Mammary epithelial cell (primary cell): ENCODE measurements at regions not wholly inside any gene's neighbourhood (a gene's known extent, or its start where the extent isn't known, plus 50 kb on each side); places are given as distances from the start of the nearest gene placed in this dataset.

Source experiments
- EZH2 ChIP-seq: IDR thresholded peaks from 2 replicates; pipeline ENCODE4 v1.6.1; 2012; ENCODE audit warnings: low read length, inconsistent platforms, borderline replicate concordance
- TF ChIP-seq, protein P1 (sequence below), 2 donors: IDR thresholded peaks in 1 of 2; conservative IDR thresholded peaks in 1 of 2; 2 replicates each; pipeline ENCODE4 v1.5.1; 2011 to 2012; ENCODE audit warnings: inconsistent platforms in 2 of 2, low read length in 2 of 2, mild to moderate bottlenecking in 2 of 2, control low read depth in 1 of 2, low read depth in 1 of 2; ENCODE audit not compliant: insufficient read depth in 1 of 2; ENCODE audit errors: extremely low read depth in 1 of 2

- TF ChIP-seq, protein P1, sequence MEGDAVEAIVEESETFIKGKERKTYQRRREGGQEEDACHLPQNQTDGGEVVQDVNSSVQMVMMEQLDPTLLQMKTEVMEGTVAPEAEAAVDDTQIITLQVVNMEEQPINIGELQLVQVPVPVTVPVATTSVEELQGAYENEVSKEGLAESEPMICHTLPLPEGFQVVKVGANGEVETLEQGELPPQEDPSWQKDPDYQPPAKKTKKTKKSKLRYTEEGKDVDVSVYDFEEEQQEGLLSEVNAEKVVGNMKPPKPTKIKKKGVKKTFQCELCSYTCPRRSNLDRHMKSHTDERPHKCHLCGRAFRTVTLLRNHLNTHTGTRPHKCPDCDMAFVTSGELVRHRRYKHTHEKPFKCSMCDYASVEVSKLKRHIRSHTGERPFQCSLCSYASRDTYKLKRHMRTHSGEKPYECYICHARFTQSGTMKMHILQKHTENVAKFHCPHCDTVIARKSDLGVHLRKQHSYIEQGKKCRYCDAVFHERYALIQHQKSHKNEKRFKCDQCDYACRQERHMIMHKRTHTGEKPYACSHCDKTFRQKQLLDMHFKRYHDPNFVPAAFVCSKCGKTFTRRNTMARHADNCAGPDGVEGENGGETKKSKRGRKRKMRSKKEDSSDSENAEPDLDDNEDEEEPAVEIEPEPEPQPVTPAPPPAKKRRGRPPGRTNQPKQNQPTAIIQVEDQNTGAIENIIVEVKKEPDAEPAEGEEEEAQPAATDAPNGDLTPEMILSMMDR (conservative IDR thresholded peaks at IDR 0.05 in 1 of 2, IDR thresholded peaks at IDR 0.05 in 1 of 2; ENCODE audit: extremely low read depth in 1 of 2, insufficient read depth in 1 of 2, low read depth in 1 of 2, low read length in 2 of 2), result no peak
- TF ChIP-seq EZH2, result no peak
These were observed 100.7 kb downstream of the IER5 start for GRCh38 chr1:181189245-181189644.
